Calu3 (cell line): ENCODE measurements at regions not wholly inside any gene's neighbourhood (a gene's known extent, or its start where the extent isn't known, plus 50 kb on each side); places are given as distances from the start of the nearest gene placed in this dataset.

Source experiments
- BruUV-seq: library from RNA; stranded (reverse); fragments of 400-500 nt; replicated peaks from 2 replicates; lab custom pipeline; 2021; lab: Mats Ljungman, UMichigan
- CTCF ChIA-PET: fragments of 300-600 bp; sonication (Branson Sonifier 250); formaldehyde crosslinking; loops from one replicate; lab custom pipeline; 2022; ENCODE audit warnings: antibody characterized with exemption; lab: Charles Lee
- DNase-seq: peaks from one replicate; pipeline ENCODE4 v3.0.0; 2022
- H3K27ac Mint-ChIP-seq: one replicate; pipeline ENCODE4 v1.8.0; 2022; ENCODE audit warnings: mixed read lengths; ENCODE audit not compliant: unreplicated experiment
- H3K27me3 Mint-ChIP-seq: one replicate; pipeline ENCODE4 v1.8.0; 2022; ENCODE audit warnings: mixed read lengths; ENCODE audit not compliant: unreplicated experiment
- H3K36me3 Mint-ChIP-seq: one replicate; pipeline ENCODE4 v1.8.0; 2022; ENCODE audit warnings: mild to moderate bottlenecking, moderate library complexity, mixed read lengths; ENCODE audit not compliant: insufficient read depth, unreplicated experiment
- H3K4me1 Mint-ChIP-seq: one replicate; pipeline ENCODE4 v1.8.0; 2022; ENCODE audit warnings: mild to moderate bottlenecking, low read depth, mixed read lengths; ENCODE audit not compliant: unreplicated experiment
- H3K4me3 Mint-ChIP-seq: one replicate; pipeline ENCODE4 v1.8.0; 2022; ENCODE audit warnings: mild to moderate bottlenecking, low read depth, moderate library complexity, mixed read lengths; ENCODE audit not compliant: unreplicated experiment
- H3K9me3 Mint-ChIP-seq: one replicate; pipeline ENCODE4 v1.8.0; 2022; ENCODE audit warnings: low read depth, mixed read lengths; ENCODE audit not compliant: unreplicated experiment
- CTCF ChIP-seq: fragments of 200-600 bp; IDR thresholded peaks from one replicate; pipeline ENCODE4 v1.8.0; 2022; ENCODE audit warnings: antibody characterized with exemption; ENCODE audit not compliant: unreplicated experiment
- intact Hi-C: fragments of 100-400 bp; cut with micrococcal nuclease; formaldehyde crosslinking; loops from one replicate; pipeline ENCODE4 v1.10.0; 2022; ENCODE audit not compliant: unreplicated experiment

GRCh38 chr6:113600551-113601339, 256.4 kb upstream of the MARCKS start:
- CTCF ChIA-PET: no interaction called here
- peaks cover 7% of the 10 kb centered on the region for H3K4me1 Mint-ChIP-seq
- no peak for TF ChIP-seq CTCF

GRCh38 chr6:113607821-113608545, 249.2 kb upstream of the MARCKS start:
- DNase-seq: no peak
- CTCF ChIA-PET: interaction anchor here (0.6 kb wide), 1 partner anchor 942 kb away, joined by 6 read pairs; no protein-coding TSS in a partner anchor
- no peak overlapping the region for H3K4me3 Mint-ChIP-seq
- no peak overlapping the region for H3K27ac Mint-ChIP-seq
- H3K27me3 Mint-ChIP-seq: no peaks in the 10 kb centered on the region
- no peak for TF ChIP-seq CTCF
- intact Hi-C loops: no loop called here
- H3K36me3 Mint-ChIP-seq: peaks cover 7% of the 10 kb centered on the region
- peaks cover 11% of the 10 kb centered on the region for H3K4me1 Mint-ChIP-seq
- peaks cover 7% of the 10 kb centered on the region for H3K9me3 Mint-ChIP-seq
- BruUV-seq: no TSS peak

More at GRCh38 chr6:113600551-113601339, 256.4 kb upstream of the MARCKS start:
- BruUV-seq: no TSS peak
- no peak for DNase-seq
- peaks cover 7% of the 10 kb centered on the region for H3K36me3 Mint-ChIP-seq
- H3K27me3 Mint-ChIP-seq: no peaks in the 10 kb centered on the region
- H3K4me3 Mint-ChIP-seq: no peak overlapping the region
- peaks cover 8% of the 10 kb centered on the region for H3K9me3 Mint-ChIP-seq
- intact Hi-C loops: no loop called here
- no peak overlapping the region for H3K27ac Mint-ChIP-seq

- CTCF ChIA-PET: interaction anchor here (0.6 kb wide), 1 partner anchor 26 kb away, joined by 3 read pairs; no protein-coding TSS in a partner anchor
- no TSS peak for BruUV-seq
- H3K27ac Mint-ChIP-seq: no peak overlapping the region
- no peak overlapping the region for H3K4me3 Mint-ChIP-seq
- H3K4me1 Mint-ChIP-seq: peaks cover 25% of the 10 kb centered on the region
- no peak for TF ChIP-seq CTCF
- H3K9me3 Mint-ChIP-seq: peaks cover 4% of the 10 kb centered on the region
- intact Hi-C loops: no loop called here
- DNase-seq: no peak
- H3K27me3 Mint-ChIP-seq: no peaks in the 10 kb centered on the region
- H3K36me3 Mint-ChIP-seq: no peaks in the 10 kb centered on the region
These were observed 246.7 kb upstream of the MARCKS start for GRCh38 chr6:113610377-113610988.

- no TSS peak for BruUV-seq
- H3K27me3 Mint-ChIP-seq: no peaks in the 10 kb centered on the region
- H3K27ac Mint-ChIP-seq: no peak overlapping the region
- intact Hi-C loops: no loop called here
- no peak for DNase-seq
- CTCF ChIA-PET: no interaction called here
- H3K4me3 Mint-ChIP-seq: no peak overlapping the region
- no peak for TF ChIP-seq CTCF
- H3K36me3 Mint-ChIP-seq: no peaks in the 10 kb centered on the region
- peaks cover 37% of the 10 kb centered on the region for H3K4me1 Mint-ChIP-seq
- H3K9me3 Mint-ChIP-seq: no peaks in the 10 kb centered on the region
These were observed 240.4 kb upstream of the MARCKS start for GRCh38 chr6:113616701-113617274.
